ENCODE measurements at regions not wholly inside any gene's neighbourhood (a gene's known extent, or its start where the extent isn't known, plus 50 kb on each side); places are given as distances from the start of the nearest gene placed in this dataset.
A peak's percentile ranks its signal among the peaks of the same experiment; 100 is the strongest.
"Not testable (repeated sequence)": the region's sequence is repeated elsewhere in the genome, so short reads cannot be mapped to it uniquely, and the experiment has no call there.

DNA sequence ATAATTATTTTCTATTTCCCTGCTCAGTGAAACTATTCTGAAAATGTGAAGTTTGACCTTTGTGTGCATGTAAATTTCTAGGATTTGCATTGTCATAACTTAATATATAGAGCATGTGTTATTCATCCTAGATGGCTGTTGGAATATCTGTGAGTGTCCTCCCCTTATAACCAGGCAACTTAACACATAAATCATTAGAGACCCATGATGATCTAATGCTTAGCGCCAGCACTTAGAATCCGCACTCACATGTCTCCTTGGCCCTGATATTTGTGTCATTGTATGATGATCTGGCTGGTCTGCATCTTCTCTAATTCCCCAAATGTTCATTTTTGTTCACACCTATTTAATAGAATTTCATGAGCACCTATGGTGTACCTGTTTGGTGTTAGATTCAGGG lies 1354.5 kb downstream of the XPNPEP1 start:
- DNase-seq (ENCODE audit: low spot score in 2 of 2) = no peak
- no peak for ATAC-seq

GRCh38 chr10:108567899-108568752 lies 1355.2 kb downstream of the XPNPEP1 start:
- peaks cover 11% of the 10 kb centered on the region for H3K9me3 Mint-ChIP-seq
- H3K36me3 Mint-ChIP-seq = no peaks in the 10 kb centered on the region
- no peak overlapping the region for H3K4me3 Mint-ChIP-seq
- no peak overlapping the region for H3K27ac Mint-ChIP-seq
- no peaks in the 10 kb centered on the region for H3K4me1 Mint-ChIP-seq
- no peak for ATAC-seq
- no peak for DNase-seq (ENCODE audit: low spot score in 2 of 2)

More for the DNA sequence above, 1354.5 kb downstream of the XPNPEP1 start:
- no peak overlapping the region for H3K4me3 Mint-ChIP-seq
- no peak overlapping the region for H3K27ac Mint-ChIP-seq
- peaks cover 11% of the 10 kb centered on the region for H3K9me3 Mint-ChIP-seq
- H3K36me3 Mint-ChIP-seq = no peaks in the 10 kb centered on the region
- no peaks in the 10 kb centered on the region for H3K4me1 Mint-ChIP-seq

GRCh38 chr10:108566316-108567107 lies 1356.8 kb downstream of the XPNPEP1 start:
- ATAC-seq (peak; percentile 36), DNase-seq (ENCODE audit: low spot score in 2 of 2) (no peak)
- Mint-ChIP-seq H3K9me3 (peaks cover 11% of the 10 kb centered on the region), H3K4me1 (no peaks in the 10 kb centered on the region), H3K36me3 (no peaks in the 10 kb centered on the region), H3K4me3 (no peak overlapping the region), H3K27ac (no peak overlapping the region)

DNA sequence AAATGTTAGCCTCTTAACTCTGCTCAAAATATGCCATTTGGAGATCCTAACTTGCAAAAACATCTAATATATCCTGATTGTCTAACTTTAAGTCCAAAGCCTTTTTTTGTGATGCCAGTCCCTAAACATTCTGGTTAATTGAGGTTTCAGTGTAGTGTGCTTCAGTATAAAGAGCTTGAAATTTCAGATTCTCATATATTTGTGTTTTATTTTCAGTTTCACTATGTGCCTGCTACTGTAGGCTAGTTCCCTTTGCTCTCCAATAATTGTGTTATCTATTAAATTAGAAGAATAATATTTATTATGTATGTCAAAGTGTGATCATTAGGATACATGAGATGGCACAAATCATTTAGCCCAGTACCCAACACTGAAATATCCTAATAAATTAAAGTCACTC lies 1361.2 kb downstream of the XPNPEP1 start:
- no peak for DNase-seq (ENCODE audit: low spot score in 2 of 2)
- no peak for ATAC-seq
- Mint-ChIP-seq H3K9me3 (peaks cover 7% of the 10 kb centered on the region), H3K4me3 (no peak overlapping the region), H3K4me1 (no peaks in the 10 kb centered on the region), H3K36me3 (no peaks in the 10 kb centered on the region), H3K27ac (no peak overlapping the region)

DNA sequence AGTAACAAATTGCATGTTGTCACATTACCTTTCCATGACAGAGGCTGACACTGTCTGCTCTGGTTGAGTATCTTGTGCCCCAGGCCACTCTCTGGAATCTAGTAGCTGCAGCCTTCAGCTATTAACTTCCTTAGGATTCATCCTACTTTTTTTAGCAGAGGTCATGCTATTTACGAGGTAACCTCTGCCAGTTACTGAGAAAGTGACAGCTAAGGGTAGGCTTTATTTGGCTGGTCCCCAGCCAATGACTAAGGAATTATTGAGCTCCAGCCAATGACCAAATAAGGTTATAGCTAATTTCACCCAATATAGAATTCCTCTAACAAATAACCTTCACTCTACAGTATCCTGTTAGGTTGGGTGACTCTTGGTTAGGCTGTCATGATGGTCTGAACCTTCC lies 1361.7 kb downstream of the XPNPEP1 start:
- Mint-ChIP-seq H3K36me3 (no peaks in the 10 kb centered on the region), H3K27ac (no peak overlapping the region), H3K4me1 (no peaks in the 10 kb centered on the region), H3K9me3 (peaks cover 5% of the 10 kb centered on the region), H3K4me3 (no peak overlapping the region)
- DNase-seq (ENCODE audit: low spot score in 2 of 2) (no peak), ATAC-seq (no peak)

DNA sequence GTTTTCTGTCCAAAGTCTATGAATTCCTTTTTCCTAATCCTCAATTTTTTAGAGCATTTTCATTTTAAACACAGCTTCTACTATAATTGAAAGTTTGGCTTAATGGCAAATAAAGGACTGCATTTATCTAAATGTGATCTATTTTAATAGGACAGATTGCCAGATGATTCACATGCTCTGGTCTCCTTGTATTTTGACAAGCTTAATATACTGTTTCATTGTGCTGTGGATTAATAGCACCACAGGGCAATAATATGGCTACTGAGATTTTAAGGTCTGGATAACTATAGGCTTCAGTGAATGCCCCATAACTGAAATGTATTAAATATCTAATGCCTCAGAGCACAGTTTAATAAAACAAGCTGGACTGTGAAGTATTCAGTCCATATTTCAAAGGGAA lies 1362.8 kb downstream of the XPNPEP1 start:
- Mint-ChIP-seq H3K4me1 (no peaks in the 10 kb centered on the region), H3K9me3 (peaks cover 10% of the 10 kb centered on the region), H3K36me3 (no peaks in the 10 kb centered on the region), H3K4me3 (no peak overlapping the region), H3K27ac (no peak overlapping the region)
- DNase-seq (ENCODE audit: low spot score in 2 of 2) = no peak
- ATAC-seq = no peak

- no peak overlapping the region for H3K27ac Mint-ChIP-seq
- H3K4me3 Mint-ChIP-seq = no peak overlapping the region
- H3K9me3 Mint-ChIP-seq = peaks cover 17% of the 10 kb centered on the region
- no peaks in the 10 kb centered on the region for H3K36me3 Mint-ChIP-seq
- DNase-seq (ENCODE audit: low spot score in 2 of 2) (no peak), ATAC-seq (no peak)
- H3K4me1 Mint-ChIP-seq = no peaks in the 10 kb centered on the region
These were observed 1367.1 kb downstream of the XPNPEP1 start for GRCh38 chr10:108556186-108556585.

DNA sequence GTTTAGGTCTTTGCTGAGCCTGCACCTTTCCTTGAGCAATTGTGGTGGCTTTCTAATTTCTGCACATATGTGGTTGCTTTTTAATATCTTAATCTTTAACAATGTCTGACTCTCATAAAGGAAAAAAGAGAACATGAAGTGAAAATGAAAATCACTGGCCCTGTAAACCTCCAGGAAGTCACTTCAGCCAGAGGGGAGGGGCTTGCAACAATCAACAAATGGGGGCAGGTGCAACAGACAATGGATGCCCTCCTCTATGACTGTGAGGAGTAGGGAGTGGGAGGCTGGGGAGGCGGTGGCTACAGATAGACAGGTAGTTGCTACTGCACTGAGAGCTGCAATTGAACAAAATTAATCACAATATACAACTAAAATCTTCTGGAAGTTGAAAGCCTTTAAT lies 1377.4 kb downstream of the XPNPEP1 start:
- no peak for ATAC-seq
- Mint-ChIP-seq H3K27ac (no peak overlapping the region), H3K9me3 (peaks cover 10% of the 10 kb centered on the region), H3K4me3 (no peak overlapping the region), H3K36me3 (no peaks in the 10 kb centered on the region), H3K4me1 (no peaks in the 10 kb centered on the region)
- no peak for DNase-seq (ENCODE audit: low spot score in 2 of 2)

DNA sequence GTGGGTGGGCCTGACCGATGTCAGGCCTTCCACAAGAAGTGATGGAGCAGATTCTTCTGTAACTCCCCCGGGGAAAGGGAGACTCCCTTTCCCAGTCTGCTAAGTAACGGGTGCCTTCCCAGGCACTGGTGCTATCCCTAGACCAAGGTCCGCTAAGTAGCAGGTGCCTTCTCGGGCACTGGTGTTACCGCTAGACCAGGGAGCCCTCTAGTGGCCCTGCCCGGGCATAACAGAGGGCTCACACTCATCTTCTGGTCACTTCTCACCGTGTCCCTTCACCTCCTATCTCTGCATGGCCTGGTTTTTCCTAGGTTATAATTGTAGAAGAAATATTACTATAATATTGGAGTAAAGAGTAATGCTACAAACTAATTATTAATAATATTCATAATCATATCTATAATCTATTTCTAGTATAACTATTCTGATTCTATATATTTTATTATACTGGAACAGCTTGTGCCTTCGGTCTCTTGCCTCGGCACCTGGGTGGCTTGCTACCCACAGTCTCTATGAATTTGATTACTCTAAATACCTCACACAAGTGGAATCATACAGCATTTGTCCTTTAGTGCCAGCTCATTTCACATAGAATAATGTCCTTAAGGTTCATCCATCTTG lies 1378.7 kb downstream of the XPNPEP1 start:
- DNase-seq (ENCODE audit: low spot score in 2 of 2) = peak in 1 of 2 donors; percentile 8
- no peaks in the 10 kb centered on the region for H3K36me3 Mint-ChIP-seq
- H3K9me3 Mint-ChIP-seq = peaks cover 10% of the 10 kb centered on the region
- H3K4me1 Mint-ChIP-seq = no peaks in the 10 kb centered on the region
- no peak overlapping the region for H3K4me3 Mint-ChIP-seq
- ATAC-seq = no peak
- no peak overlapping the region for H3K27ac Mint-ChIP-seq

DNA sequence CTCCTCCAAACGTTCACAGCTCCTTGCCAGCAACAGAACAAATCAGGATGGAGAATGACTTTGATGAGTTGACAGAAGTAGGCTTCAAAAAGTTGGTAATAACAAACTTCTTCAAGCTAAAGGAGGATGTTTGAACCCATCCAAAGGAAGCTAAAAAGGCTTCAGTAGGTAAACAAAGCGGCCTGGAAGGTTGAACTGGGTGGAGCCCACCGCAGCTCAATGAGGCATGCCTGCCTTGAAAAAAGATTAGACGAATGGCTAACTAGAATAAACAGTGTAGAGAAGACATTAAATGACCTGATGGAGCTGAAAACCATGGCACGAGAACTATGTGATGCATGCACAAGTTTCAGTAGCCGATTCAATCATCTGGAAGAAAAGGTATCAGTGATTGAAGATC lies 1369.0 kb upstream of the SORCS1 start:
- not testable (repeated sequence) for ATAC-seq; DNase-seq (ENCODE audit: low spot score in 2 of 2); H3K4me3 Mint-ChIP-seq; H3K27ac Mint-ChIP-seq; H3K4me1 Mint-ChIP-seq; H3K9me3 Mint-ChIP-seq; H3K36me3 Mint-ChIP-seq

DNA sequence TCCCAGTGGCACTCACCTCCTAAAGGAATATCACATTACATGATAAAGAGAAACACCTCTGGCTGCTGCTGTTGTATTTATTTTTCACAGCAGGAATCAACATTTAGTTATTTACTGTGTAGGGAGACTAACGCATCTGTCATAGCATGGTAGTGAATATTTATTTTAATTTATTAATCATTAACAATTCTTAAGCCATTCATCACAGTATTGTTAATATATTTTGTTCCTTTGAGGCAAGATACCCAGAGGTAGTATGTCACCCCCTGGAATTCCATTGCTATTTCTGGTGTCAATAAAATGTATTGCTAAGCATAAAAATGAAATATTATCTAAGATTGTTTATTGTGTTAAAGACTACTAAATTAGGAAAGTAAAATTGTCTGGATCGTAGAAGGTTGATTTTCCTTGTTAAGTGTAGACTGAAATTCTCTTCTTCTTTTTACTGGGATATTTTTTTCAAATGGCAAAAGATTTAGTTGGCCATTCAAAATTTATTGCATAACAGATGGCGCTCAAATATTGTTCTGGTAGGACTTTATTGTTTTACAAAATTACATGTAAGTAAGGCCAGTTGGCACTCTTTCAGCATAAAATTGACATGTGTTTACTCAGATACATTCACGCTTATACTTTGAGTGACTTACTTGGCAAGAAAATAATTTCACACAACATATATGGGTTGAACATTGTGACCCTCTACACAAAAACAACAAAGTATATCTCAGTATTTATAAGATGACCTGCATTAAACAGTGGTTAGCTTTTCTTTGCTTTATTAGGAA lies 1358.7 kb upstream of the SORCS1 start:
- Mint-ChIP-seq H3K4me1 (no peaks in the 10 kb centered on the region), H3K4me3 (no peak overlapping the region), H3K36me3 (no peaks in the 10 kb centered on the region), H3K27ac (no peak overlapping the region), H3K9me3 (peaks cover 26% of the 10 kb centered on the region)
- no peak for DNase-seq (ENCODE audit: low spot score in 2 of 2)
- ATAC-seq = no peak

- Mint-ChIP-seq H3K4me1 (no peaks in the 10 kb centered on the region), H3K4me3 (no peak overlapping the region), H3K9me3 (peaks cover 28% of the 10 kb centered on the region), H3K36me3 (no peaks in the 10 kb centered on the region), H3K27ac (no peak overlapping the region)
- ATAC-seq (no peak), DNase-seq (ENCODE audit: low spot score in 2 of 2) (no peak)
These were observed 1357.5 kb upstream of the SORCS1 start for GRCh38 chr10:108521827-108522492.

DNA sequence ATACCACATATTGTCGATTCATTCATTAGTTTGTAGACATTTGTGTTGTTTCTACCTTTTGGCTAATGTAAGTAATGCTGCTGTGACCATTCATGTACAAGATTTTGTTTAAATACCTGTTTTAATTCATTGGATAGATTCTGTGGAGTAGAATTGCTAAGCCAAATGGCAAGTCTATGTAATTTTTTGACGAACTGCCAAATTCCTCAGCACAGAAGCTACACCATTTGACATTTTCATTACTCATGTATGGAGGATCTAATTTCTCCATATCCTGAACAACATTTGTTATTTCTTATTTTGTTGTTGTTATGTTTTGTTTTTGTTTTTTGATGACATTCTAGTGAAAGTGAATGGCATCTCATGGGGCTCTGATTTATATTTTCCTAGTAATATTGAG lies 1351.3 kb upstream of the SORCS1 start:
- DNase-seq (ENCODE audit: low spot score in 2 of 2) (no peak), ATAC-seq (no peak)
- Mint-ChIP-seq H3K36me3 (no peaks in the 10 kb centered on the region), H3K4me3 (no peak overlapping the region), H3K4me1 (no peaks in the 10 kb centered on the region), H3K27ac (no peak overlapping the region), H3K9me3 (peaks cover 18% of the 10 kb centered on the region)

DNA sequence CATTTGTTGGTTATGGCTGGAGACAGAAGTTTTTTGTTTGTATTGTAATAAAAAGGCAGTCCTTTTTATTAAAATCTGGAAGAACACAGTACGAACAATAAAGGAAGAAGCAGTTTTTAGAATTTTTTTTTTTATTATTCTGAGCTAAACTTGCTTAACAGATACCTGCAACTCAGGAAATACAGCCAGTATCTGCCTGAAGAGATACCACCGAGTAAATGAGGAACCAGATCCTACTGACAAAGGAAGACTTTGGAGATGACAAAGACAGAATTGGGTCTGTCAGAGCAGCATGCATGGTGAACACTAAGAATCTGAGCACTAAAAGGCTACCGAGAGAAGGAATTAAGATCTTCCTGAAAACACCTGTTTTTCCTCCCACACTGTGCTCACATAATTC lies 1335.9 kb upstream of the SORCS1 start:
- no peak for ATAC-seq
- no peak overlapping the region for H3K27ac Mint-ChIP-seq
- peaks cover 14% of the 10 kb centered on the region for H3K9me3 Mint-ChIP-seq
- H3K4me3 Mint-ChIP-seq = no peak overlapping the region
- DNase-seq (ENCODE audit: low spot score in 2 of 2) = no peak
- no peaks in the 10 kb centered on the region for H3K36me3 Mint-ChIP-seq
- no peaks in the 10 kb centered on the region for H3K4me1 Mint-ChIP-seq

Measured in stimulated activated effector memory CD8-positive, alpha-beta T cell treated with anti-CD3 and anti-CD28 coated beads, Interleukin-12 subunit alpha, Interleukin-12 subunit beta, amount 100 ng/mL, for 72 hours (primary cell).